Prostate gland (tissue), 2 donors: ENCODE measurements at regions not wholly inside any gene's neighbourhood (a gene's known extent, or its start where the extent isn't known, plus 50 kb on each side); places are given as distances from the start of the nearest gene placed in this dataset.

Experiments
- DNase-seq: peaks from one replicate; pipeline ENCODE4 v3.0.0-alpha.2; 2019; ENCODE audit warnings: low spot score
- H3K27ac ChIP-seq, 2 donors: fragments of 200-600 bp; sonication (generic); 2 replicates each; pipeline ENCODE4 v1.5.1; 2017 to 2019
- H3K27me3 ChIP-seq: fragments of 200-600 bp; sonication (generic); replicated peaks from 2 replicates; pipeline ENCODE4 v1.5.1; 2019; ENCODE audit not compliant: insufficient read depth
- H3K36me3 ChIP-seq, 2 donors: fragments of 200-600 bp; sonication (generic); 1 replicate in 1 of 2; 2 replicates in 1 of 2; pipeline versions ENCODE4 v1.5.1 to v1.8.1; 2017 to 2019
- H3K4me1 ChIP-seq: fragments of 200-600 bp; sonication (generic); replicated peaks from 2 replicates; pipeline ENCODE4 v1.5.1; 2019
- H3K4me3 ChIP-seq, 2 donors: fragments of 200-600 bp; sonication (generic); 2 replicates each; pipeline ENCODE4 v1.5.1; 2017 to 2019
- H3K9me3 ChIP-seq: fragments of 200-600 bp; sonication (generic); 2 replicates; pipeline ENCODE4 v1.5.1; 2017
- CTCF ChIP-seq, 4 experiments: fragments of 200-600 bp in 2 of 4; fragments of 450-650 bp in 2 of 4; sonication (generic) in 2 of 4; IDR thresholded peaks; 1 replicate in 3 of 4; 2 replicates in 1 of 4; pipeline ENCODE4 v1.5.1; 2016 to 2019; ENCODE audit warnings: antibody characterized with exemption in 4 of 4, mild to moderate bottlenecking in 2 of 4, moderate library complexity in 2 of 4
- POLR2A ChIP-seq: fragments of 450-650 bp; IDR thresholded peaks from one replicate; pipeline ENCODE4 v1.6.1; 2016; ENCODE audit warnings: antibody characterized with exemption, mild to moderate bottlenecking
- POLR2AphosphoS5 ChIP-seq: sonication (generic); formaldehyde crosslinking; IDR thresholded peaks from one replicate; pipeline ENCODE4 v1.6.1; 2017; ENCODE audit warnings: antibody characterized with exemption
- whole genome bisulfite sequencing: methylation state at CpG from one replicate; pipeline ENCODE4 v1.1.5; 2018; 5-methylcytosine and 5-hydroxymethylcytosine counted together
- intact Hi-C: fragments of 100-400 bp; cut with DNase I; formaldehyde crosslinking; loops from one replicate; pipeline ENCODE4 v1.14.2; 2022

- no peaks in the 10 kb centered on the region for H3K9me3 ChIP-seq
- no peaks in the 10 kb centered on the region for H3K4me1 ChIP-seq
- intact Hi-C loops, result no loop called here
- no peaks in the 10 kb centered on the region for H3K36me3 ChIP-seq
- no peak for DNase-seq
- H3K4me3 ChIP-seq, result no peak overlapping the region
- TF ChIP-seq POLR2AphosphoS5, result no peak
- no peak for TF ChIP-seq CTCF (IDR thresholded peaks at IDR 0.05)
- TF ChIP-seq POLR2A, result no peak
- 95% methylated on average over 6 of the region's 6 CpGs for WGBS
- H3K27me3 ChIP-seq, result no peaks in the 10 kb centered on the region
- no peak overlapping the region for H3K27ac ChIP-seq
Observed at GRCh38 chr3:72386327-72387000, 461.8 kb downstream of the SHQ1 start.

- intact Hi-C loops, result no loop called here
Observed at GRCh38 chr3:72385167-72385566, 463.1 kb downstream of the SHQ1 start.

DNA sequence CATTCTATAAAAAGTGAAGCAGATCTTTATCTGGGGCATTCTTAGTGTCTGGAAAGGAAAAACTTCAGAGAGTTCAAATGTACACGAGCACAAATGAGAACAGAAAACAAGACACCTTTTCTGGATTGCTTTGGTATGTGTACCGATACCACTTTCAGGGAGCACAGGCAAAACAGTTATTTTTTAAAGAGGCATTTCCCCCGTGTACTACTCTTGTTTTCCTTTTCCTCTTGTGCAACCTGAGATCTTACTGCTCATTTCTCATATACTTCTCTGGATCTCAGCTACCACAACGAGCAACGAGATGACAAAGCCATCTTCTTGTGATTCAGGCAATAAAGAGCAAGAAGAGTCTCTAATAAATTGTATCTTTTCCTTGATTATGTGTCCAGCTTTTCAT is 463.6 kb downstream of the SHQ1 start:
- DNase-seq, result no peak
- intact Hi-C loops, result no loop called here
- Histone ChIP-seq H3K36me3 (no peaks in the 10 kb centered on the region), H3K4me3 (no peak overlapping the region), H3K27ac (no peak overlapping the region), H3K9me3 (no peaks in the 10 kb centered on the region), H3K27me3 (no peaks in the 10 kb centered on the region), H3K4me1 (no peaks in the 10 kb centered on the region)
- WGBS, result 7% methylated on average over 5 of the region's 5 CpGs
- no peak for TF ChIP-seq CTCF (IDR thresholded peaks at IDR 0.05)
- no peak for TF ChIP-seq POLR2AphosphoS5
- TF ChIP-seq POLR2A, result no peak

More at GRCh38 chr3:72385167-72385566, 463.1 kb downstream of the SHQ1 start:
- Histone ChIP-seq H3K27ac (no peak overlapping the region), H3K4me1 (no peaks in the 10 kb centered on the region), H3K36me3 (no peaks in the 10 kb centered on the region), H3K9me3 (no peaks in the 10 kb centered on the region), H3K4me3 (no peak overlapping the region), H3K27me3 (no peaks in the 10 kb centered on the region)
- DNase-seq, result no peak
- TF ChIP-seq CTCF (IDR thresholded peaks at IDR 0.05) (no peak), POLR2AphosphoS5 (no peak), POLR2A (no peak)
- WGBS, result 73% methylated on average over 3 of the region's 3 CpGs

- Histone ChIP-seq H3K27ac (no peak overlapping the region), H3K4me1 (no peaks in the 10 kb centered on the region), H3K36me3 (no peaks in the 10 kb centered on the region), H3K9me3 (no peaks in the 10 kb centered on the region), H3K4me3 (no peak overlapping the region), H3K27me3 (no peaks in the 10 kb centered on the region)
- no peak for DNase-seq
- WGBS, result 54% methylated on average over 4 of the region's 4 CpGs
- intact Hi-C loops, result no loop called here
- TF ChIP-seq POLR2AphosphoS5, result no peak
- no peak for TF ChIP-seq POLR2A
- no peak for TF ChIP-seq CTCF (IDR thresholded peaks at IDR 0.05)
Observed at GRCh38 chr3:72383883-72384282, 464.4 kb downstream of the SHQ1 start.

DNA sequence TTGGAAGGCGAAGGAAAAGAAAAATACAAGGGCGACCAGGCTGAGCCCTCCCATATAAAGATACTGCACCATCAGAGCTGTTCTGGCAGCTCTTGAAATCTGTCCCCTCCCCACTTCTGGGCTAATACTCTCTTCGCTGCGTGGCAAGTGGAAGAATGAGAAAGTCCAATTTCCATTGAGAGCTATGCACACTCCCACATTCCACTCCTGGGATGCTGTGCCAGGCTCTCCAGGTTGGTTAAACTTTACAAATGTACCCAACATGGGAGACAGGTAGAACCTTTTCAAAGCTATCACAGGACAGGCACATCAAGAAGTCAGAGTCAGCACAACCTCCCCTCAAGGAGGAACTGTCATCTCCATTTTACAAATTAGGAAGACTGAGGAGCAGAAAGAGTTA is 465.0 kb downstream of the SHQ1 start:
- intact Hi-C loops, result no loop called here

More for the DNA sequence above, 465.0 kb downstream of the SHQ1 start:
- no peaks in the 10 kb centered on the region for H3K9me3 ChIP-seq
- WGBS, result 88% methylated on average over 4 of the region's 4 CpGs
- no peak overlapping the region for H3K27ac ChIP-seq
- no peaks in the 10 kb centered on the region for H3K4me1 ChIP-seq
- H3K4me3 ChIP-seq, result no peak overlapping the region
- H3K27me3 ChIP-seq, result no peaks in the 10 kb centered on the region
- no peak for DNase-seq
- TF ChIP-seq CTCF (IDR thresholded peaks at IDR 0.05) (no peak), POLR2A (no peak), POLR2AphosphoS5 (no peak)
- no peaks in the 10 kb centered on the region for H3K36me3 ChIP-seq
